ENCODE measurements at regions not wholly inside any gene's neighbourhood (a gene's known extent, or its start where the extent isn't known, plus 50 kb on each side); places are given as distances from the start of the nearest gene placed in this dataset.

DNA sequence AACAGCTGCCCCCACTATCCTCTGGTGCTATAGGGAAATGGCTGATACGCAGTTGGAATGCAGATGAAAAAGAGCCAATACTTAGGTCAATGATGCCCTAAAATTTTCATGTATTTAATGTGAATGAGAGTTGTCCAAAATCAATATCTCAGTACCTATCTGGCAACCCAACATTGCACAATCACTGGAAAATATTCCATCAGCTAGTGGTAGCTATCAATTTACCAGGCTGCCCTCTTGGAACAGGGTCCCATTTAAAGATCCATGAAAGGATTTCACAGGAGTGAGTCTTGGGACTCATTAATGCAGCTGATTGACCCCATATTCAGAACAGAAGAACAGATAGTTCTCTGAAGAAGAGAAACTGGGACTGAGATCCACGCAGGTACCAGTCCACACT, 638.9 kb downstream of the SMARCA1 start:
- Histone ChIP-seq H3K4me1 (ENCODE audit: low read depth, poor library complexity, severe bottlenecking) (no peaks in the 10 kb centered on the region), H4K20me1 (ENCODE audit: insufficient read depth) (no peaks in the 10 kb centered on the region), H3K36me3 (ENCODE audit: insufficient read depth) (no peaks in the 10 kb centered on the region), H3K27ac (no peak overlapping the region), H3K4me2 (no peak overlapping the region), H3K27me3 (ENCODE audit: insufficient read depth, low read depth) (no peaks in the 10 kb centered on the region), H3K79me2 (ENCODE audit: insufficient read depth, low read depth) (no peaks in the 10 kb centered on the region), H2AFZ (ENCODE audit: low read depth) (no peak overlapping the region), H3K4me3 (IDR thresholded peaks at IDR 0.05; ENCODE audit: insufficient read depth, low read depth, low read length) (no peak overlapping the region), H3K9ac (no peak overlapping the region)
- TF ChIP-seq, protein P1, sequence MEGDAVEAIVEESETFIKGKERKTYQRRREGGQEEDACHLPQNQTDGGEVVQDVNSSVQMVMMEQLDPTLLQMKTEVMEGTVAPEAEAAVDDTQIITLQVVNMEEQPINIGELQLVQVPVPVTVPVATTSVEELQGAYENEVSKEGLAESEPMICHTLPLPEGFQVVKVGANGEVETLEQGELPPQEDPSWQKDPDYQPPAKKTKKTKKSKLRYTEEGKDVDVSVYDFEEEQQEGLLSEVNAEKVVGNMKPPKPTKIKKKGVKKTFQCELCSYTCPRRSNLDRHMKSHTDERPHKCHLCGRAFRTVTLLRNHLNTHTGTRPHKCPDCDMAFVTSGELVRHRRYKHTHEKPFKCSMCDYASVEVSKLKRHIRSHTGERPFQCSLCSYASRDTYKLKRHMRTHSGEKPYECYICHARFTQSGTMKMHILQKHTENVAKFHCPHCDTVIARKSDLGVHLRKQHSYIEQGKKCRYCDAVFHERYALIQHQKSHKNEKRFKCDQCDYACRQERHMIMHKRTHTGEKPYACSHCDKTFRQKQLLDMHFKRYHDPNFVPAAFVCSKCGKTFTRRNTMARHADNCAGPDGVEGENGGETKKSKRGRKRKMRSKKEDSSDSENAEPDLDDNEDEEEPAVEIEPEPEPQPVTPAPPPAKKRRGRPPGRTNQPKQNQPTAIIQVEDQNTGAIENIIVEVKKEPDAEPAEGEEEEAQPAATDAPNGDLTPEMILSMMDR (conservative IDR thresholded peaks at IDR 0.05; ENCODE audit: low read depth, low read length): no peak

DNA sequence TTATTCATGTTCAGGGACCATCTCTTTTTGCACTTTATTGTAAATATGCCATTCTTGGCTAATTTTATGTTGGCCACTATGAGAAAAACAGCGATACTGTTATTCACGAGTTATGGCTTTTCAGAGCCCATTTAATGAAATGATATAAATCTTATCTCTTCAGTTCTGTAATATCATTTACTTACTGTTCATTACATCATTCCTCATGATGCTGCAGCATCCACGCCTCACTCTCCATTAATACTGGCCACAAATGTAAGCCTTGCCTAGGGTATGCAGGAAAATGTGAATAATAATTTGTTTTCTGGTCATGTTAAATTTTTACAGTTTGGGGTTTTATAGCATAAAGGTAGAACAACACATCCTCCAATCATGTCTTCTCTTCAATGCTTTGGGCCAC, 639.6 kb downstream of the SMARCA1 start:
- H3K27ac ChIP-seq: no peak overlapping the region
- H2AFZ ChIP-seq (ENCODE audit: low read depth): no peak overlapping the region
- no peaks in the 10 kb centered on the region for H3K27me3 ChIP-seq (ENCODE audit: insufficient read depth, low read depth)
- TF ChIP-seq, protein P1 (conservative IDR thresholded peaks at IDR 0.05; ENCODE audit: low read depth, low read length): no peak
- H3K4me2 ChIP-seq: no peak overlapping the region
- H3K4me3 ChIP-seq (IDR thresholded peaks at IDR 0.05; ENCODE audit: insufficient read depth, low read depth, low read length): no peak overlapping the region
- no peaks in the 10 kb centered on the region for H3K4me1 ChIP-seq (ENCODE audit: low read depth, poor library complexity, severe bottlenecking)
- H3K9ac ChIP-seq: no peak overlapping the region
- H3K36me3 ChIP-seq (ENCODE audit: insufficient read depth): no peaks in the 10 kb centered on the region
- no peaks in the 10 kb centered on the region for H3K79me2 ChIP-seq (ENCODE audit: insufficient read depth, low read depth)
- no peaks in the 10 kb centered on the region for H4K20me1 ChIP-seq (ENCODE audit: insufficient read depth)

DNA sequence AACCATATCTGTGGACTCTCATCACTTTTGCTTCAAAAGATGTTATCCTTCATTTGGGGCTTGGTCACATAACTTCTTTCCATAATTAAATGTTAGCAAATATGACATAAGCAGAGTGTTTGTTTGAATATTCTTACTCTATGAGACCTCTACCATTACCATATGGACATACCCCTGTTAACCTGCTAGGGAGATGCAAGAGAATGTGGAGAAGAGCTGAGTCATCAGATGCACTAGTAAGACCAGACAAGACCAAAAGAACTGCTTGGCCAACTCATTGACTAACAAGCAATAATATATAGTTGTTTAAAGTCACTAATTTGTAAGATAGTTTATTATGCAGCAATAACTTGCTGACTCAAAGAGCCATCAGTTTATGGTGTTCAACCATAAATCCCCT, 652.9 kb downstream of the SMARCA1 start:
- TF ChIP-seq, protein P1 (conservative IDR thresholded peaks at IDR 0.05; ENCODE audit: low read depth, low read length): no peak

DNA sequence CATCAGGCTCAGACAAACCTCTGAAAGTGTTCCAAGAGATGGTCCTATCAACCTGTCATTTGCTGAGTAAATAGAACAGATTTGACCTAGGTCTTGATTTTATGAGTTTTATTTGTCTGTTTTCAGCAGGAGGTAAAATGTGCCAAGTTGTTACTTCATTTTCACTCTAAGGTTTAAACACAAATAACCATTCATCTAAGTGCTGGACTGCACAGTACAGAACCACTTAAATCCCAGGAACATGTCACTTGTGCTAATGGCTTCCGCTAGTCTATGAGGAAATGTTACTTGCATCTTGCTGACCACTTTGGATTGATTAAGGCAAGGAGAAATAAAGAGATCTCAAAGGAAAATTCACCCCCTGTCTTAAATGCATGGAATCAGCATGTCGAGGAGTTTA, 660.7 kb downstream of the SMARCA1 start:
- H3K9ac ChIP-seq: no peak overlapping the region
- H3K4me2 ChIP-seq: no peak overlapping the region
- no peaks in the 10 kb centered on the region for H3K27me3 ChIP-seq (ENCODE audit: insufficient read depth, low read depth)
- TF ChIP-seq, protein P1 (conservative IDR thresholded peaks at IDR 0.05; ENCODE audit: low read depth, low read length): no peak
- H3K79me2 ChIP-seq (ENCODE audit: insufficient read depth, low read depth): no peaks in the 10 kb centered on the region
- no peaks in the 10 kb centered on the region for H3K36me3 ChIP-seq (ENCODE audit: insufficient read depth)
- no peaks in the 10 kb centered on the region for H3K4me1 ChIP-seq (ENCODE audit: low read depth, poor library complexity, severe bottlenecking)
- no peak overlapping the region for H3K27ac ChIP-seq
- no peak overlapping the region for H2AFZ ChIP-seq (ENCODE audit: low read depth)
- H4K20me1 ChIP-seq (ENCODE audit: insufficient read depth): no peaks in the 10 kb centered on the region
- H3K4me3 ChIP-seq (IDR thresholded peaks at IDR 0.05; ENCODE audit: insufficient read depth, low read depth, low read length): no peak overlapping the region

More for the DNA sequence above, 652.9 kb downstream of the SMARCA1 start:
- H4K20me1 ChIP-seq (ENCODE audit: insufficient read depth): no peaks in the 10 kb centered on the region
- no peaks in the 10 kb centered on the region for H3K4me1 ChIP-seq (ENCODE audit: low read depth, poor library complexity, severe bottlenecking)
- no peaks in the 10 kb centered on the region for H3K36me3 ChIP-seq (ENCODE audit: insufficient read depth)
- H3K4me3 ChIP-seq (IDR thresholded peaks at IDR 0.05; ENCODE audit: insufficient read depth, low read depth, low read length): no peak overlapping the region
- H3K9ac ChIP-seq: no peak overlapping the region
- H3K27ac ChIP-seq: no peak overlapping the region
- H3K4me2 ChIP-seq: no peak overlapping the region
- H3K27me3 ChIP-seq (ENCODE audit: insufficient read depth, low read depth): no peaks in the 10 kb centered on the region
- no peak overlapping the region for H2AFZ ChIP-seq (ENCODE audit: low read depth)
- H3K79me2 ChIP-seq (ENCODE audit: insufficient read depth, low read depth): no peaks in the 10 kb centered on the region
